HAP-1 (cell line): ENCODE measurements at regions not wholly inside any gene's neighbourhood (a gene's known extent, or its start where the extent isn't known, plus 50 kb on each side); places are given as distances from the start of the nearest gene placed in this dataset.

Experiments
- DNase-seq, 2 experiments: peaks; one replicate each; pipeline ENCODE4 v3.0.0-alpha.2; 2016 to 2020; ENCODE audit warnings: low spot score in 2 of 2
- H3K27me3 ChIP-seq: fragments of 250-450 bp; sonication (Bioruptor Pico); 2 replicates; pipeline ENCODE4 v1.5.1; 2020; ENCODE audit warnings: low read depth, mild to moderate bottlenecking, moderate library complexity
- H3K36me3 ChIP-seq: fragments of 250-450 bp; sonication (Bioruptor Pico); replicated peaks from 2 replicates; pipeline ENCODE4 v1.5.1; 2020; ENCODE audit warnings: mild to moderate bottlenecking
- H3K4me1 ChIP-seq: fragments of 250-450 bp; sonication (Bioruptor Pico); 2 replicates; pipeline ENCODE4 v1.5.1; 2020; ENCODE audit warnings: mild to moderate bottlenecking
- H3K4me3 ChIP-seq: fragments of 250-450 bp; sonication (Bioruptor Pico); 2 replicates; pipeline ENCODE4 v1.5.1; 2020; ENCODE audit warnings: mild to moderate bottlenecking, moderate library complexity
- H3K9me3 ChIP-seq: fragments of 250-450 bp; sonication (Bioruptor Pico); 2 replicates; pipeline ENCODE4 v1.5.1; 2020; ENCODE audit warnings: mild to moderate bottlenecking, moderate library complexity
- in situ Hi-C: fragments of 300-500 bp; cut with MboI; formaldehyde crosslinking; loops from 3 replicates; pipeline ENCODE4 v1.14.3; 2020; ENCODE audit warnings: low sequenced_read_pairs, inconsistent platforms, mixed read lengths

- DNase-seq, result no peak
- H3K9me3 ChIP-seq, result no peaks in the 10 kb centered on the region
Measured at GRCh38 chr5:173800340-173800739, 87.8 kb upstream of the CPEB4 start.

GRCh38 chr5:173801006-173801405 lies 87.1 kb upstream of the CPEB4 start:
- H3K4me3 ChIP-seq, result no peak overlapping the region
- no peaks in the 10 kb centered on the region for H3K36me3 ChIP-seq
- no peaks in the 10 kb centered on the region for H3K27me3 ChIP-seq
- no peak for DNase-seq
- in situ Hi-C loops, result no loop called here
- no peaks in the 10 kb centered on the region for H3K4me1 ChIP-seq
- no peaks in the 10 kb centered on the region for H3K9me3 ChIP-seq

More at GRCh38 chr5:173800340-173800739, 87.8 kb upstream of the CPEB4 start:
- no peak overlapping the region for H3K4me3 ChIP-seq
- H3K4me1 ChIP-seq, result no peaks in the 10 kb centered on the region
- no peaks in the 10 kb centered on the region for H3K36me3 ChIP-seq
- no peaks in the 10 kb centered on the region for H3K27me3 ChIP-seq
- in situ Hi-C loops, result no loop called here

- H3K4me1 ChIP-seq, result no peaks in the 10 kb centered on the region
- H3K4me3 ChIP-seq, result no peak overlapping the region
- H3K36me3 ChIP-seq, result no peaks in the 10 kb centered on the region
- DNase-seq, result no peak
- in situ Hi-C loops, result no loop called here
- no peaks in the 10 kb centered on the region for H3K9me3 ChIP-seq
- no peaks in the 10 kb centered on the region for H3K27me3 ChIP-seq
Measured at GRCh38 chr5:173802670-173803165, 85.4 kb upstream of the CPEB4 start.

GRCh38 chr5:173804579-173804978 lies 83.6 kb upstream of the CPEB4 start:
- Histone ChIP-seq H3K9me3 (no peaks in the 10 kb centered on the region), H3K4me3 (no peak overlapping the region), H3K27me3 (no peaks in the 10 kb centered on the region), H3K4me1 (no peaks in the 10 kb centered on the region), H3K36me3 (no peaks in the 10 kb centered on the region)
- in situ Hi-C loops, result no loop called here
- no peak for DNase-seq

- no peak for DNase-seq
- Histone ChIP-seq H3K4me1 (no peaks in the 10 kb centered on the region), H3K9me3 (no peaks in the 10 kb centered on the region), H3K4me3 (no peak overlapping the region), H3K27me3 (no peaks in the 10 kb centered on the region), H3K36me3 (no peaks in the 10 kb centered on the region)
- in situ Hi-C loops, result no loop called here
Measured at GRCh38 chr5:173806270-173807035, 81.7 kb upstream of the CPEB4 start.

- DNase-seq, result no peak
- Histone ChIP-seq H3K27me3 (no peaks in the 10 kb centered on the region), H3K4me1 (no peaks in the 10 kb centered on the region), H3K9me3 (no peaks in the 10 kb centered on the region), H3K4me3 (no peak overlapping the region), H3K36me3 (no peaks in the 10 kb centered on the region)
- in situ Hi-C loops, result no loop called here
Measured at GRCh38 chr5:173807181-173807655, 80.9 kb upstream of the CPEB4 start.

GRCh38 chr5:173808079-173808808 lies 79.9 kb upstream of the CPEB4 start:
- Histone ChIP-seq H3K4me3 (no peak overlapping the region), H3K4me1 (no peaks in the 10 kb centered on the region), H3K36me3 (no peaks in the 10 kb centered on the region), H3K9me3 (no peaks in the 10 kb centered on the region), H3K27me3 (no peaks in the 10 kb centered on the region)
- no peak for DNase-seq
- in situ Hi-C loops, result no loop called here

- Histone ChIP-seq H3K36me3 (no peaks in the 10 kb centered on the region), H3K27me3 (no peaks in the 10 kb centered on the region), H3K4me3 (no peak overlapping the region), H3K9me3 (no peaks in the 10 kb centered on the region), H3K4me1 (no peaks in the 10 kb centered on the region)
- in situ Hi-C loops, result no loop called here
- DNase-seq, result no peak
Measured at GRCh38 chr5:173809014-173809413, 79.1 kb upstream of the CPEB4 start.

- no peak overlapping the region for H3K4me3 ChIP-seq
- DNase-seq, result no peak
- in situ Hi-C loops, result no loop called here
- no peaks in the 10 kb centered on the region for H3K9me3 ChIP-seq
- H3K36me3 ChIP-seq, result no peaks in the 10 kb centered on the region
- H3K4me1 ChIP-seq, result peaks cover 11% of the 10 kb centered on the region
- H3K27me3 ChIP-seq, result no peaks in the 10 kb centered on the region
Measured at GRCh38 chr5:173812811-173813550, 75.2 kb upstream of the CPEB4 start.

GRCh38 chr5:173814053-173814452 lies 74.1 kb upstream of the CPEB4 start:
- DNase-seq, result no peak
- H3K36me3 ChIP-seq, result no peaks in the 10 kb centered on the region
- H3K4me3 ChIP-seq, result no peak overlapping the region
- in situ Hi-C loops, result no loop called here
- no peaks in the 10 kb centered on the region for H3K9me3 ChIP-seq
- peaks cover 11% of the 10 kb centered on the region for H3K4me1 ChIP-seq
- H3K27me3 ChIP-seq, result no peaks in the 10 kb centered on the region

- Histone ChIP-seq H3K36me3 (no peaks in the 10 kb centered on the region), H3K4me1 (peaks cover 11% of the 10 kb centered on the region), H3K9me3 (no peaks in the 10 kb centered on the region), H3K27me3 (no peaks in the 10 kb centered on the region), H3K4me3 (no peak overlapping the region)
- in situ Hi-C loops, result no loop called here
- DNase-seq, result no peak
Measured at GRCh38 chr5:173815571-173815970, 72.6 kb upstream of the CPEB4 start.

- Histone ChIP-seq H3K4me3 (no peak overlapping the region), H3K27me3 (no peaks in the 10 kb centered on the region), H3K36me3 (no peaks in the 10 kb centered on the region), H3K4me1 (peaks cover 11% of the 10 kb centered on the region), H3K9me3 (no peaks in the 10 kb centered on the region)
- in situ Hi-C loops, result no loop called here
- DNase-seq, result no peak
Measured at GRCh38 chr5:173816728-173817127, 71.4 kb upstream of the CPEB4 start.

- H3K9me3 ChIP-seq, result no peaks in the 10 kb centered on the region
- H3K4me3 ChIP-seq, result no peak overlapping the region
- H3K27me3 ChIP-seq, result no peaks in the 10 kb centered on the region
- H3K36me3 ChIP-seq, result no peaks in the 10 kb centered on the region
- in situ Hi-C loops, result no loop called here
- peaks cover 11% of the 10 kb centered on the region for H3K4me1 ChIP-seq
- no peak for DNase-seq
Measured at GRCh38 chr5:173817561-173817960, 70.6 kb upstream of the CPEB4 start.

- Histone ChIP-seq H3K9me3 (no peaks in the 10 kb centered on the region), H3K36me3 (no peaks in the 10 kb centered on the region), H3K4me1 (peaks cover 11% of the 10 kb centered on the region), H3K27me3 (no peaks in the 10 kb centered on the region; the same call in 1 of the 2 replicates), H3K4me3 (no peak overlapping the region)
- in situ Hi-C loops, result no loop called here
- DNase-seq, result no peak
Measured at GRCh38 chr5:173819521-173819920, 68.6 kb upstream of the CPEB4 start.
